SK-N-SH treated with all-trans-retinoic acid at 6 μM for 48 hours (cell line): ENCODE measurements at regions not wholly inside any gene's neighbourhood (a gene's known extent, or its start where the extent isn't known, plus 50 kb on each side); places are given as distances from the start of the nearest gene placed in this dataset.
"Not testable (repeated sequence)": the region's sequence is repeated elsewhere in the genome, so short reads cannot be mapped to it uniquely, and the experiment has no call there.

Source experiments
- ATAC-seq: fragments of 200-7000 bp; cut with Tn5 transposase; 3 replicates; pipeline ENCODE4 v1.9.1; 2020; ENCODE audit warnings: mild to moderate bottlenecking, moderate library complexity
- ARNTL ChIP-seq: fragments of 450-650 bp; formaldehyde crosslinking; IDR thresholded peaks from 2 replicates; pipeline ENCODE4 v1.5.0; 2020; ENCODE audit warnings: low read depth, mild to moderate bottlenecking, moderate library complexity, borderline replicate concordance
- BACH2 ChIP-seq: fragments of 250-450 bp; sonication (Bioruptor Pico); IDR thresholded peaks from 2 replicates; pipeline ENCODE4 v1.9.0; 2021; ENCODE audit warnings: mild to moderate bottlenecking, borderline replicate concordance
- CSDC2 ChIP-seq: fragments of 250-450 bp; sonication (Bioruptor Pico); IDR thresholded peaks from 2 replicates; pipeline ENCODE4 v1.5.0; 2020; ENCODE audit warnings: mild to moderate bottlenecking, moderate library complexity
- GLIS3 ChIP-seq: fragments of 250-450 bp; sonication (Bioruptor Pico); IDR thresholded peaks from 2 replicates; pipeline ENCODE4 v1.5.0; 2020; ENCODE audit warnings: mild to moderate bottlenecking, moderate library complexity
- ISL1 ChIP-seq: fragments of 250-450 bp; sonication (Bioruptor Pico); IDR thresholded peaks from 2 replicates; pipeline ENCODE4 v2.1.2; 2022; ENCODE audit warnings: mild to moderate bottlenecking, moderate library complexity
- OSR1 ChIP-seq: fragments of 250-450 bp; sonication (Bioruptor Pico); IDR thresholded peaks from 2 replicates; pipeline ENCODE4 v1.8.0; 2022; ENCODE audit warnings: moderate library complexity, mild to moderate bottlenecking, inconsistent platforms
- PATZ1 ChIP-seq: fragments of 250-450 bp; sonication (Bioruptor Pico); IDR thresholded peaks from 2 replicates; pipeline ENCODE4 v1.8.0; 2020; ENCODE audit warnings: mild to moderate bottlenecking, moderate library complexity, borderline replicate concordance
- PPARA ChIP-seq: fragments of 250-450 bp; sonication (Bioruptor Pico); IDR thresholded peaks from 2 replicates; pipeline ENCODE4 v1.5.0; 2020; ENCODE audit warnings: mild to moderate bottlenecking, borderline replicate concordance
- RARB ChIP-seq: fragments of 250-450 bp; sonication (Bioruptor Pico); IDR thresholded peaks from 2 replicates; pipeline ENCODE4 v1.8.0; 2021; ENCODE audit warnings: mild to moderate bottlenecking, moderate library complexity
- SNAI2 ChIP-seq: fragments of 250-450 bp; sonication (Bioruptor Pico); IDR thresholded peaks from 2 replicates; pipeline ENCODE4 v1.5.0; 2020; ENCODE audit warnings: mild to moderate bottlenecking, moderate library complexity
- TCF4 ChIP-seq: fragments of 250-450 bp; sonication (Bioruptor Pico); IDR thresholded peaks from 2 replicates; pipeline ENCODE4 v1.8.0; 2021; ENCODE audit warnings: mild to moderate bottlenecking, moderate library complexity, borderline replicate concordance
- TOX ChIP-seq: fragments of 250-450 bp; sonication (Bioruptor Pico); IDR thresholded peaks from 2 replicates; pipeline ENCODE4 v1.8.0; 2021; ENCODE audit warnings: mild to moderate bottlenecking, moderate library complexity, borderline replicate concordance
- ZFP3 ChIP-seq: fragments of 250-450 bp; sonication (Bioruptor Pico); IDR thresholded peaks from 2 replicates; pipeline ENCODE4 v1.5.0; 2020; ENCODE audit warnings: mild to moderate bottlenecking, moderate library complexity
- ZFP30 ChIP-seq: fragments of 450-650 bp; formaldehyde crosslinking; IDR thresholded peaks from 2 replicates; pipeline ENCODE4 v1.5.0; 2022; ENCODE audit warnings: mild to moderate bottlenecking, moderate library complexity
- ZNF565 ChIP-seq: fragments of 450-650 bp; formaldehyde crosslinking; conservative IDR thresholded peaks from 2 replicates; pipeline ENCODE4 v1.5.0; 2020; ENCODE audit warnings: low read depth, mild to moderate bottlenecking, moderate library complexity
- ZNF70 ChIP-seq: fragments of 450-650 bp; formaldehyde crosslinking; IDR thresholded peaks from 2 replicates; pipeline ENCODE4 v1.5.0; 2020; ENCODE audit warnings: mild to moderate bottlenecking, moderate library complexity
- ZNF8 ChIP-seq: fragments of 450-650 bp; formaldehyde crosslinking; IDR thresholded peaks from 2 replicates; pipeline ENCODE4 v1.5.0; 2020; ENCODE audit warnings: mild to moderate bottlenecking, moderate library complexity
- TF ChIP-seq, protein P1 (sequence below): fragments of 250-450 bp; sonication (Bioruptor Pico); IDR thresholded peaks from 2 replicates; pipeline ENCODE4 v1.8.0; 2021; ENCODE audit warnings: low read depth, mild to moderate bottlenecking, moderate library complexity, borderline replicate concordance
- TF ChIP-seq, protein P2 (sequence below): fragments of 250-450 bp; sonication (Bioruptor Pico); IDR thresholded peaks from 2 replicates; pipeline ENCODE4 v1.5.1; 2020; ENCODE audit warnings: low read depth, mild to moderate bottlenecking, moderate library complexity
- TF ChIP-seq, protein P3 (sequence below): fragments of 250-450 bp; sonication (Bioruptor Pico); IDR thresholded peaks from 2 replicates; pipeline ENCODE4 v1.5.0; 2020; ENCODE audit warnings: mild to moderate bottlenecking, moderate library complexity

- no peak for TF ChIP-seq RARB (CRISPR knock-in tag)
- ATAC-seq, result no peak
Measured at GRCh38 chr4:37747772-37748330, 61.7 kb upstream of the RELL1 start.

DNA sequence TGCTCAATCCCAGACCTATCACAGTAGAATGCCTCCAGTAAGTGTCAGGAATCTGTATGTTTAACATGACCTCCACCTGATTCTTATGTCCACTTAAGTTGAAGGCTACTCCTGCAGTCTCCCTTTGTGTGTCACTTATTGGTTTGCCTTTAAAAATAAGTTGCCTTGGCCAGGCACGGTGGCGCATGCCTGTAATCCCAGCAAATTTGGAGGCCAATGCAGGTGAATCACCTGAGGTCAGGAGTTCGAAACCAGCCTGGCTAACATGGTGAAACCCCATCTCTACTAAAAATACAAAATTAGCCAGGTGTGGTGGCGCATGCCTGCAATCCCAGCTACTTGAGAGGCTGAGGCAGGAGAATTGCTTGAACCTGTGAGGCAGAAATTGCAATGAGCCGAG, 60.7 kb upstream of the RELL1 start:
- not testable (repeated sequence) for ATAC-seq

- no peak for ATAC-seq
- TF ChIP-seq SNAI2 (CRISPR knock-in tag) (no peak), ZFP3 (CRISPR knock-in tag) (no peak), ARNTL (CRISPR knock-in tag) (no peak)
- TF ChIP-seq, protein P1, sequence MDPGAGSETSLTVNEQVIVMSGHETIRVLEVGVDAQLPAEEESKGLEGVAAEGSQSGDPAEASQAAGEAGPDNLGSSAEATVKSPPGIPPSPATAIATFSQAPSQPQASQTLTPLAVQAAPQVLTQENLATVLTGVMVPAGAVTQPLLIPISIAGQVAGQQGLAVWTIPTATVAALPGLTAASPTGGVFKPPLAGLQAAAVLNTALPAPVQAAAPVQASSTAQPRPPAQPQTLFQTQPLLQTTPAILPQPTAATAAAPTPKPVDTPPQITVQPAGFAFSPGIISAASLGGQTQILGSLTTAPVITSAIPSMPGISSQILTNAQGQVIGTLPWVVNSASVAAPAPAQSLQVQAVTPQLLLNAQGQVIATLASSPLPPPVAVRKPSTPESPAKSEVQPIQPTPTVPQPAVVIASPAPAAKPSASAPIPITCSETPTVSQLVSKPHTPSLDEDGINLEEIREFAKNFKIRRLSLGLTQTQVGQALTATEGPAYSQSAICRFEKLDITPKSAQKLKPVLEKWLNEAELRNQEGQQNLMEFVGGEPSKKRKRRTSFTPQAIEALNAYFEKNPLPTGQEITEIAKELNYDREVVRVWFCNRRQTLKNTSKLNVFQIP (CRISPR knock-in tag), result no peak
Measured at GRCh38 chr4:37745946-37746345, 59.8 kb upstream of the RELL1 start.

DNA sequence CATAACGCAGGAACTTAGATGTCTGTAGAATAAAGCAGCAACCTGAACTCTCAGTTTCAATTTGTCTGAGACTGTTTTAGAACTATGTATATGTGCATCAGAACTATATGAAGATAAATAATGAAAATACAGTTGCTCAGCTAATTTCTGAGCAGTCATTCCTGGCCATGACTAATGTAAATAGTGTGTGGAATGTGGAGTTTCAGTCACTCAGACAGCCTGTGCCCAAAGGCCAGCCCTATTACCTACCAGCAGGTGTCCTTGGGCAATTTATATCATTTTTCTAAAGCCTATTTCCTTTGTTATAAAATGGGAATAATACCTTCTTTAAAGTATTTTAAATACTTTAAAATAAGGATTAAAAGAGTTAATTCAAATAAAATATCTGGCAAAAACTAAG, 56.0 kb upstream of the RELL1 start:
- no peak for ATAC-seq
- TF ChIP-seq, protein P2, sequence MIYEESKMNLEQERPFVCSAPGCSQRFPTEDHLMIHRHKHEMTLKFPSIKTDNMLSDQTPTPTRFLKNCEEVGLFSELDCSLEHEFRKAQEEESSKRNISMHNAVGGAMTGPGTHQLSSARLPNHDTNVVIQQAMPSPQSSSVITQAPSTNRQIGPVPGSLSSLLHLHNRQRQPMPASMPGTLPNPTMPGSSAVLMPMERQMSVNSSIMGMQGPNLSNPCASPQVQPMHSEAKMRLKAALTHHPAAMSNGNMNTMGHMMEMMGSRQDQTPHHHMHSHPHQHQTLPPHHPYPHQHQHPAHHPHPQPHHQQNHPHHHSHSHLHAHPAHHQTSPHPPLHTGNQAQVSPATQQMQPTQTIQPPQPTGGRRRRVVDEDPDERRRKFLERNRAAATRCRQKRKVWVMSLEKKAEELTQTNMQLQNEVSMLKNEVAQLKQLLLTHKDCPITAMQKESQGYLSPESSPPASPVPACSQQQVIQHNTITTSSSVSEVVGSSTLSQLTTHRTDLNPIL, result no peak
- TF ChIP-seq CSDC2 (CRISPR knock-in tag), result no peak
- TF ChIP-seq PPARA, result no peak
- TF ChIP-seq PATZ1 (CRISPR knock-in tag), result no peak
- TF ChIP-seq ARNTL (CRISPR knock-in tag), result no peak
- TF ChIP-seq ZFP30 (CRISPR knock-in tag), result no peak
- TF ChIP-seq ISL1 (CRISPR knock-in tag), result no peak
- no peak for TF ChIP-seq ZNF8 (CRISPR knock-in tag)
- TF ChIP-seq, protein P1 (CRISPR knock-in tag), result no peak
- TF ChIP-seq ZNF565, result no peak
- TF ChIP-seq ZNF70 (CRISPR knock-in tag), result no peak
- TF ChIP-seq, protein P3, sequence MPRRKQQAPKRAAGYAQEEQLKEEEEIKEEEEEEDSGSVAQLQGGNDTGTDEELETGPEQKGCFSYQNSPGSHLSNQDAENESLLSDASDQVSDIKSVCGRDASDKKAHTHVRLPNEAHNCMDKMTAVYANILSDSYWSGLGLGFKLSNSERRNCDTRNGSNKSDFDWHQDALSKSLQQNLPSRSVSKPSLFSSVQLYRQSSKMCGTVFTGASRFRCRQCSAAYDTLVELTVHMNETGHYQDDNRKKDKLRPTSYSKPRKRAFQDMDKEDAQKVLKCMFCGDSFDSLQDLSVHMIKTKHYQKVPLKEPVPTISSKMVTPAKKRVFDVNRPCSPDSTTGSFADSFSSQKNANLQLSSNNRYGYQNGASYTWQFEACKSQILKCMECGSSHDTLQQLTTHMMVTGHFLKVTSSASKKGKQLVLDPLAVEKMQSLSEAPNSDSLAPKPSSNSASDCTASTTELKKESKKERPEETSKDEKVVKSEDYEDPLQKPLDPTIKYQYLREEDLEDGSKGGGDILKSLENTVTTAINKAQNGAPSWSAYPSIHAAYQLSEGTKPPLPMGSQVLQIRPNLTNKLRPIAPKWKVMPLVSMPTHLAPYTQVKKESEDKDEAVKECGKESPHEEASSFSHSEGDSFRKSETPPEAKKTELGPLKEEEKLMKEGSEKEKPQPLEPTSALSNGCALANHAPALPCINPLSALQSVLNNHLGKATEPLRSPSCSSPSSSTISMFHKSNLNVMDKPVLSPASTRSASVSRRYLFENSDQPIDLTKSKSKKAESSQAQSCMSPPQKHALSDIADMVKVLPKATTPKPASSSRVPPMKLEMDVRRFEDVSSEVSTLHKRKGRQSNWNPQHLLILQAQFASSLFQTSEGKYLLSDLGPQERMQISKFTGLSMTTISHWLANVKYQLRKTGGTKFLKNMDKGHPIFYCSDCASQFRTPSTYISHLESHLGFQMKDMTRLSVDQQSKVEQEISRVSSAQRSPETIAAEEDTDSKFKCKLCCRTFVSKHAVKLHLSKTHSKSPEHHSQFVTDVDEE (CRISPR knock-in tag), result no peak
- TF ChIP-seq, all 23 proteins: peak for 0

DNA sequence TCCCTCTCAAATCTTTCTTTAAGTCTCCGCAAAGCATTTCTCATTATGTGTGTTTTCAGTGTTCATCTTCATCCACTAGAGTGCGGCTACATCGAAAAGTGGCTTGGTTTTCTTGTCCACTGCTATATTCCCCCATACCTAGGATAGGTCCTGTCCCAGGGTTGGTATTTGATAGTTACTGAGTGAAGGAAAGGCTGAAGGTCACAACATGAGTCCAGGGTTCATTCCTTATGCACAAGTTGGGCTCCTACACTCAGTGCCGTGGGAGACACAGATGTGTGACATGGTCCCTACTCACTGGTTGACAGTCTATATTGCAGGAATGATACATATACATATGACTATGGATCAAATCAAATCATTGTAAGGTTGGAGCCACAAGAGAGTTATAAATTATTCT, 55.4 kb upstream of the RELL1 start:
- TF ChIP-seq ZNF565 (no peak), BACH2 (CRISPR knock-in tag) (no peak), TCF4 (CRISPR knock-in tag) (no peak), PATZ1 (CRISPR knock-in tag) (no peak), OSR1 (CRISPR knock-in tag) (no peak), CSDC2 (CRISPR knock-in tag) (no peak), GLIS3 (CRISPR knock-in tag) (no peak), SNAI2 (CRISPR knock-in tag) (no peak), TOX (CRISPR knock-in tag) (no peak), ARNTL (CRISPR knock-in tag) (no peak)
- TF ChIP-seq, protein P1 (CRISPR knock-in tag), result no peak
- ATAC-seq, result no peak
